MM.1S (cell line): ENCODE measurements at regions not wholly inside any gene's neighbourhood (a gene's known extent, or its start where the extent isn't known, plus 50 kb on each side); places are given as distances from the start of the nearest gene placed in this dataset.

Experiments used
- EZH2 ChIP-seq: fragments of 300-600 bp; sonication (generic); optimal IDR thresholded peaks from 2 replicates; pipeline ENCODE3; 2017; ENCODE audit warnings: low read depth, mild to moderate bottlenecking, antibody characterized with exemption, low read length, mixed read lengths
- EZH2phosphoT487 ChIP-seq: fragments of 300-600 bp; sonication (generic); IDR thresholded peaks from 2 replicates; pipeline ENCODE4 v1.6.1; 2018; ENCODE audit warnings: antibody characterized with exemption, low read length
- TF ChIP-seq, protein P1 (sequence below): fragments of 300-600 bp; sonication (generic); IDR thresholded peaks from 2 replicates; pipeline ENCODE4 v1.5.1; 2016; ENCODE audit warnings: antibody characterized with exemption, low read length, mixed read lengths

DNA sequence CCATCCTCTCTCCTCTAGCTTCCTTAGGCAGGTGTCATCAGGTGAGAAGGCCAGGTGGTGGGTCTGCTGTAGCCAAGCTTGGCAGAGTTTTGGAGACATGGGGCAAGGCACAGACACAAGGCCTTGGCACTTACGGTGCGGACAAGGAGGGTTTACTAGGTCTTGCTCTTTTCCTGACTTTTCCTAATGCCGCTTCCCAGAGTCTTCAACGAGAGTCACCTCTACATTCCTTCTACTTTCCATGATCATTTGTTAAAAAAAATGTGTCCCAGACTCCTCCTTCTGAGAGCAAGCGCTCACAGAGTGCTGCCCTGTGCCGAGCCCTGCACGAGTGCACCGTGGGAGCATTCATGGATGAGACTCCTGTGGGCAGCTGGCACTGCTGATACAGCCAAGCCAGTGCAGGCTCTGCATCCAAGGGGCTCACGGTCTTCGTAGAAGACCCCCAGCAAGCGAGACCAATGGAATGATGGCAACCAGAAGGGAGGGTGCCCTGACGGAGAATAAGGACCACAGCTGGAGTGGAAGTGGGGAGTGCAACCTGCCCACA, 243.0 kb upstream of the MKI67 start:
- TF ChIP-seq EZH2, result no peak
- TF ChIP-seq EZH2phosphoT487, result no peak
- TF ChIP-seq, protein P1, sequence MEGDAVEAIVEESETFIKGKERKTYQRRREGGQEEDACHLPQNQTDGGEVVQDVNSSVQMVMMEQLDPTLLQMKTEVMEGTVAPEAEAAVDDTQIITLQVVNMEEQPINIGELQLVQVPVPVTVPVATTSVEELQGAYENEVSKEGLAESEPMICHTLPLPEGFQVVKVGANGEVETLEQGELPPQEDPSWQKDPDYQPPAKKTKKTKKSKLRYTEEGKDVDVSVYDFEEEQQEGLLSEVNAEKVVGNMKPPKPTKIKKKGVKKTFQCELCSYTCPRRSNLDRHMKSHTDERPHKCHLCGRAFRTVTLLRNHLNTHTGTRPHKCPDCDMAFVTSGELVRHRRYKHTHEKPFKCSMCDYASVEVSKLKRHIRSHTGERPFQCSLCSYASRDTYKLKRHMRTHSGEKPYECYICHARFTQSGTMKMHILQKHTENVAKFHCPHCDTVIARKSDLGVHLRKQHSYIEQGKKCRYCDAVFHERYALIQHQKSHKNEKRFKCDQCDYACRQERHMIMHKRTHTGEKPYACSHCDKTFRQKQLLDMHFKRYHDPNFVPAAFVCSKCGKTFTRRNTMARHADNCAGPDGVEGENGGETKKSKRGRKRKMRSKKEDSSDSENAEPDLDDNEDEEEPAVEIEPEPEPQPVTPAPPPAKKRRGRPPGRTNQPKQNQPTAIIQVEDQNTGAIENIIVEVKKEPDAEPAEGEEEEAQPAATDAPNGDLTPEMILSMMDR, result no peak
